Nucleus accumbens (tissue), 56 donors: ENCODE measurements at regions not wholly inside any gene's neighbourhood (a gene's known extent, or its start where the extent isn't known, plus 50 kb on each side); places are given as distances from the start of the nearest gene placed in this dataset.
"Not testable (repeated sequence)": the region's sequence is repeated elsewhere in the genome, so short reads cannot be mapped to it uniquely, and the experiment has no call there.

Source experiments
- DNase-seq, 56 donors: peaks; one replicate each; lab custom pipeline; 2025; lab: John Stamatoyannopoulos, UW

DNA sequence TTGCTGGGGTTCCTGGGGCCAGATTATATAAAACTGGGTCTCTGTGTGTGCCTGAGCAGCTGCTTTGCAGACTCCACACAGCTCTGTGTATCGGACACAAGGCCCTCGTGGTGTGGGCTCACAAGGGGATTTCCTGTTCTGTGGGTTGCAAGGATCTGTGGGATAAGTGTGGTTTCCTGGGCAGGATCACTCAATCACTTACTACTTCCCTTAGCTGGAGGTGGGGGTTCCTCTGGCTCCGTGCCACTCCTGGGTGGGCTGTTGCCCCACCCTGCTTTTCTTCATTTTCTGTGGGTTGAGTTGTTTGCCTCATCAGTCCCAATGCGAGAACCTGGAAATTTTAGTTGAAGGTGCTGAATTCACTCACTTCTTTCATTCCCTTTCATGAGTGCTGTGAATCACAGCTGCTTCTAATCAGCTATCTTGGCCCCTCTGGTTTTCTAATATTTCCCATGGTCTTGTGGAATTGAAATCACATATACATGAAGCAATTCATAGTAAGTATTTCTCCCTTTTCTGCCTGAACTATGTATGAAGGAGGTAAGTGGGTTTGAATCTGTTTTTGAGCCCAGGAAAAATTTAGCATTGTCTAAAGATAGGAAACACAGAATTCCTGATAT, 196.3 kb downstream of the DCDC2C start:
- no peak for DNase-seq

GRCh38 chr2:3902131-3902530, 198.8 kb downstream of the DCDC2C start:
- no peak for DNase-seq

- DNase-seq: no peak
Observed at GRCh38 chr2:3904061-3904460, 200.7 kb downstream of the DCDC2C start.

DNA sequence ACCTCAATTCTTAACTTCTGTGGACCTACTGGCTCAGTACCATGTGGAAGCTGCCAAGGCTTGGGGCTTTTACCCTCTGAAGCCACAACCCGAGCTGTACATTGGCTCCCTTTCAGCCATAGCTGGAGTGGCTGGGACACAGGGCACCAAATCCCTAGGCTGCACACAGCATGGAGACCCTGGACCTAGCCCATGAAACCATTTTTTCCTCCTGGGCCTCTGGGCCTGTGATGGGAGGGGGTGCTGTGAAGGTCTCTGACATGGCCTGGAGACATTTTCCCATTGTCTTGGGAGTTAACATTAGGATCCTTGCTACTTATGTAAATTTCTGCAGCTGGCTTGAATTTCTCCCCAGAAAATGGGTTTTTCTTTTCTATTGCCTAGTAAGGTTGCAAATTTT, 205.1 kb downstream of the DCDC2C start:
- not testable (repeated sequence) for DNase-seq

DNA sequence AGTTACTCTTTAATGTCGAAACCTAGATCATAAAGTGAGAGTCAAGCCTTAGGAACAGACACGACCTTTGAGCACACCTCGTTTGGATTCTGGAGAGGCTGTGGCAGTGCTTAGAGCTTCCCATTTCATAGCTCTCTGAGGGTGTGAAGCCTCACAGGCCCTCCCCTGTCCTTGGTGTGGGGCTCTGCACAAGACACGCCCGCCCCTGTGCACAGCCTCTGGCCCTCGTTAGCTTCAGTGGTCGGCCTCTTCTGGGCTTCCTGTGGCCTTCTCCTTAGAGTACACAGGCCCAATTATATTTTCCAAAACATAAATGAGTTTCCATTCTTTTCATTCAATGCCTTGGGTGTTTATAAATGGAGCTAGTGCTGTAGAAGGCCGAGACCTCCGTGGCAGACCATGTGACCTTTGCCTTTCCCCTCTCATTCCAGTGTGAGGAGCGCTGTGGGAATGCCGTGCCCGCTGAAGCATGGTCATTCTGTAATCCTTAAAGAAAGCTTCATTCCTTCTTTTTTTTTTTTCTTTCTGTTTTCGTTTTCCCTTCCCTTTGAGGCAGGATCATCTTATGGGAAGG, 208.6 kb downstream of the DCDC2C start:
- DNase-seq: no peak

DNA sequence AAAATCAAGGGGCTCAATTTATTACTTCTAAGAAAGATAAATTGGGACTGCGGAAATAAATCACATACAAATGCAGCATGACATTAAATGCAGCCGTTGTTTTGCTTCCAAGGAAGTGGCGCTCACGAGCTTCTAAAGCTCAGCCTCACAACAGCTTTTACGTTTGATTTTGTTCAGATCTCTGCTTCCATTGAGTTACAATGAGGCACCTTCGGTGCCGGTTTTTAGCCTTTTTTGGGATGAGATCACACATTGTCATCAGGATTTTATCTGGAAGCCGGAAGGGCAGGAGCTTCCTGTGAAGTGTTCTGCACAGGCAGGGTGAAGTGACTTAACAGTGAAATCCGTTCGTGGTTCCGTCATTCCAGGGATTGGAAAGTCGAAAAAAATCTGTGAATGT, 209.8 kb downstream of the DCDC2C start:
- no peak for DNase-seq

DNA sequence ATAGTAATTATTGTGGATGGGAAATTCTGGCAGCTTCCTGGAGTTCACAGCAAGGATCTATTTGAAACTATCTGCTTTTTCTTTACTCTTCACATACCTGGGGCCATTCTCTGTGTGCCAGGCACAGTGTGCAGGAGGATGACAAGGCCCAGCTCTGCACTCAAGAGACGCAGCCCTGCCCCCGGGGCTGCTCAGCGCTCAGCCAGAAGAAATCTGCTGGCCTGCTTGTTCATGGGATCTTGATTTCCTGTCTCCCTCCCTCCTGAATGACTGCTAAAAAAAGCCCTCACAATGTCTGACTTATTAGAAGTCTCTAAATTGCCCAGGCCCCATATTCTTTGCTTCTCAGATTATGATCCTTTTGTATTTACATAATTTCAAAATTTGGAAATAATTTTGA, 210.9 kb downstream of the DCDC2C start:
- DNase-seq: no peak

DNA sequence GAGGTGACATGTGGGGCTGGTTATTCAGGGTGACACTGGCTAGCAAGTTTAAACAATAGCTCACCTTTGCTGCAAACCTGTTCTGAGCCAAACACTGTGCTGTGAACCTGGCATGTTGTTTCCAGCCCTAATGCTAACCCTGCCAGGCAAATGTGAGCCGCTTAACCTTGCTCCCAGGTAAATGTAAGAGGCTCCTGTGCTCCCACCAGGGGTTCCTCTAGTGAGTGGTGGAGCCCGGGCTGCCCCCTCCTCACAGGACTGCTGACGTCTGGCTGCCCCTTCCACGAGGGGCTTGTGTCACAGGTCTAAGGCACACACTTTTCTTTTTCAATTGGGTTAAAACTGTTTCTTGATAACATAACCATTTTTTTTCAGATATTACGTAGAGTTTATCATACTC, 223.7 kb downstream of the DCDC2C start:
- DNase-seq: no peak

GRCh38 chr2:3929374-3929773, 226.0 kb downstream of the DCDC2C start:
- DNase-seq: no peak

GRCh38 chr2:3930246-3930645, 226.9 kb downstream of the DCDC2C start:
- no peak for DNase-seq

DNA sequence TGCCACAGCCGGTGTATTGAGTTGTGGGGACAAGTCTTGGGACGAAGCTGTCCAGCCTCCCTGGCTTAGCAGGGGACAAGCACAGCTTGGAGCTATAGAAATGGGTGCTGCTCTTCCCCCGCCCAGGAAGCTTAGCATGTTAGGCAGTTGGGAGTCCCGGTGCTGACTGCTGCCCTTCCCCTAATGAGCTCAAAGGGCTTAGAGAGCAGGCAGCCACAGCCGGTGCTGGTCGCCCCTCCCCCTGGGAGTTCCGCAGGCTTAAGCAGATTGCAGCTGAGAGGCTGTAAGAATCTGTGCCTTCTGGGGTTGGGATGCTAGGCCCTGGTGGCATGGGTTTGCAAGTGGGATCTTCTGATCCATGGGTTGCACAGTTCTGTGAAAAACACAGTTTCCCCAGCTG, 237.3 kb downstream of the DCDC2C start:
- DNase-seq: no peak

- DNase-seq: no peak
Observed at GRCh38 chr2:3942841-3943240, 239.5 kb downstream of the DCDC2C start.

GRCh38 chr2:3944071-3944470, 240.7 kb downstream of the DCDC2C start:
- no peak for DNase-seq

GRCh38 chr2:3944841-3945240, 241.5 kb downstream of the DCDC2C start:
- DNase-seq: no peak

DNA sequence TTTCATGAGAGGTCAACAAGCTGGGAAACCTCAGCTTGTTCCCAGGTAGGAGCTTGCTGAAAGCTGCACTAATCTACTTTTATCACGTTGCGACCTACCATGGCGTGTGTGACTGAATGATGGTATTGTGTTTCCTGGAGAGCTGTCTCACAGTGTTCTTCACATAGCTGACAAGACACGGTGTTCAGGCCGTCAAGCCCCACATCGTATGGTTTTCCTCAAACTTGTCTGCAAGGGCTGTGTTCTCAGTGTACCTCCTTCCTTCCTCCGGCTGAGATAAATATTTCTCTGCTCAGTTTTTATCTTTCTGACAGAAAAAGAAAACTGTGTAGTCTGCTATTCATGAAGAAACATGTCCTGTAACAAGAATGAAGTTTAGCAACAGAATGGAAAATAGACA, 244.8 kb downstream of the DCDC2C start:
- DNase-seq: no peak

GRCh38 chr2:3951131-3951954, 248.0 kb downstream of the DCDC2C start:
- DNase-seq: no peak

GRCh38 chr2:3952866-3953516, 249.6 kb downstream of the DCDC2C start:
- no peak for DNase-seq

- DNase-seq: no peak
Observed at GRCh38 chr2:3954261-3954660, 250.9 kb downstream of the DCDC2C start.

GRCh38 chr2:3956406-3956805, 253.0 kb downstream of the DCDC2C start:
- no peak for DNase-seq

- DNase-seq: no peak
Observed at GRCh38 chr2:3956892-3957291, 253.5 kb downstream of the DCDC2C start.

GRCh38 chr2:3958465-3958864, 255.1 kb downstream of the DCDC2C start:
- no peak for DNase-seq
